GM12892 (cell line): ENCODE measurements at regions not wholly inside any gene's neighbourhood (a gene's known extent, or its start where the extent isn't known, plus 50 kb on each side); places are given as distances from the start of the nearest gene placed in this dataset.

Source experiments
- DNase-seq: peaks from one replicate; pipeline ENCODE4 v3.0.0; 2011; ENCODE audit not compliant: insufficient read length
- FAIRE-seq: peaks from 2 replicates; lab custom pipeline; 2011; peaks lifted over from hg19 to GRCh38; lab: Jason Lieb, UNC
- POLR2A ChIP-seq: IDR thresholded peaks from 2 replicates; pipeline ENCODE4 v1.6.1; 2011; ENCODE audit warnings: low read depth, low read length, control low read depth
- POLR2AphosphoS5 ChIP-seq: IDR thresholded peaks from 2 replicates; pipeline ENCODE4 v1.6.1; 2011; ENCODE audit warnings: low read depth, low read length, control low read depth
- TAF1 ChIP-seq: IDR thresholded peaks from 2 replicates; pipeline ENCODE4 v1.6.1; 2011; ENCODE audit warnings: low read depth, mild to moderate bottlenecking, control low read depth, low read length, borderline replicate concordance

DNA sequence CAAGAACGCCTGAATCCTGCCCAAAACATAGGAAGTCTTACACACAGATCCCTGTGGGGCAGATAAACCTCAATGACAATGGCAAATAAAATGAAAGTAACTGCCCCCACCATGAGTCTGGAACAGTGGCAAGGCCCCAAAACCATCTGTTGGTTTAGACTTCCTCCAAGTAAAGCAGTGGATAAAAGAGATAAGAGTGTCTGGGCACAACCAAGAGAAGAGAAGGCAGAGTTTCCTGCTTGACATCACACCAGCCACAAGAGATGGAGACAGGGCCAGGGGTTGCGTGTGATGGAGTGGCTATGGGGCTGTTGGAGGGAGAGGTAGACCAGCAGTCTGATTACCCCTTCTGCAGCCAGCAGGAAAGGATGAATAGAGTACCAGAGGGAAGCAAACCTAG lies 212.1 kb upstream of the POU3F3 start:
- DNase-seq (no peak), FAIRE-seq (no peak)
- no peak for TF ChIP-seq POLR2A
- TF ChIP-seq TAF1, result no peak
- no peak for TF ChIP-seq POLR2AphosphoS5

DNA sequence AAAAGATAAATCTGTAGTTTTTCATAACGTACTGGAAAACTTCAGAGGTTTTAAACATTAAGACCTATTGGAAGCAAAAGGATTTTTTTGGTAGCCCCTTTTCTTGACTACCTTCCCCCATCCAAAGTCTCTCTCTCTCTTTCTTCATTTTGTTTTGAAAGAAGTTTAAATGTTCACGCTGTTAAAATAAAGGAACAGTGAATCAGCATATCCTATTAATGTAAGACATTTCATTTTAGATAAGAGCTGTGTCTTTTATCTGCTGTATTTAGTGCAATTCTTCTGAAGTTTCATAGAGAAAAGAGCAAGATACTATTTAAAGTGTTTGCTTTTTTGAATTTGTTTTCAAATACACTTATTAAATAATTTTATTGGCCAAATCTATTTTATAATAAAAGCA lies 205.5 kb upstream of the POU3F3 start:
- DNase-seq, result no peak
- no peak for FAIRE-seq
- TF ChIP-seq POLR2AphosphoS5 (no peak), POLR2A (no peak), TAF1 (no peak)

DNA sequence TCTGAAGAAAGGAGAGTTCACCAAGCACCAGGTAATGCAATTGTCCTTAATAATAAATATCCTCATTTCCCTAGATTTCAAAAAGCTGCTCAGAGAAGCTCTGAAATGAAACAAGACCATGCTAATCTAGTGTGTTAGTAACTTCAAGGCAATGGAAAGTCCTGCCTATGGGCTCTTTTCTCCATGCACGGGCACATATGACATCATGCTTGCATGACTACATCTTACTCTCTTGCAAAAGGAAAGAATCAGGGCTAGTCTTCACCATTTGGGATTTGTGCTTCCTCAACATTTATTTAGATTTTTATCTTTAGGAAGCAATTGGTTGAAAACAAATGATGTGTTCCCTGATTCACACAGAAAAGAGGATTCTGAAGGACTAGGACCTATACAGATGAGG lies 204.0 kb upstream of the POU3F3 start:
- no peak for DNase-seq
- no peak for FAIRE-seq
- TF ChIP-seq POLR2AphosphoS5 (no peak), TAF1 (no peak), POLR2A (no peak)

DNA sequence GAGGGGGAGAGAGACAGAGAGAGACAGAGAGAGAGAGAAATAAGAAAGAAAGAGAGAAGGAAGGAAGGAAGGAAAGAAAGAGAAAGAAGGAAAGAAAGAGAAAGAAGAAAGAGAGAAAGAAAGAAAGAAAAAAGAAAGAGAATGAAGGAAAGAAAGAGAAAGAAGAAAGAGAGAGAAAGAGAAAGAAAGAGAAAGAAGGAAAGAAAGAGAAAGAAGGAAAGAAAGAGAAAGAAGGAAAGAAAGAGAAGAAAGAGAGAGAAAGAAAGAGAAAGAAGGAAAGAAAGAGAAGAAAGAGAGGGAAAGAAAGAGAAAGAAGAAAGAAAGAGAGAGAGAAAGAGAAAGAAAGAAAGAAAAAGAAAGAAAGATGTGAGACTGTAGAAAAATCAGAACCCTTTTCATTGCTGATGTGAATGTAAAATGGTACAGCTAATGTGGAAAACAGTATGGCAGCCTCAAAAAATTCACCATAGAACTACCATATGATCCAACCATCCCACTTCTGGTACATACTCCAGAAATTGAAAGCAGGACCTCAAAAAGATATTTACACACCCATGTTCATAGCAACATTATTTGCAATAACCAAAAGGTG lies 203.4 kb upstream of the POU3F3 start:
- DNase-seq (no peak), FAIRE-seq (no peak)
- no peak for TF ChIP-seq POLR2A
- TF ChIP-seq POLR2AphosphoS5, result no peak
- no peak for TF ChIP-seq TAF1

DNA sequence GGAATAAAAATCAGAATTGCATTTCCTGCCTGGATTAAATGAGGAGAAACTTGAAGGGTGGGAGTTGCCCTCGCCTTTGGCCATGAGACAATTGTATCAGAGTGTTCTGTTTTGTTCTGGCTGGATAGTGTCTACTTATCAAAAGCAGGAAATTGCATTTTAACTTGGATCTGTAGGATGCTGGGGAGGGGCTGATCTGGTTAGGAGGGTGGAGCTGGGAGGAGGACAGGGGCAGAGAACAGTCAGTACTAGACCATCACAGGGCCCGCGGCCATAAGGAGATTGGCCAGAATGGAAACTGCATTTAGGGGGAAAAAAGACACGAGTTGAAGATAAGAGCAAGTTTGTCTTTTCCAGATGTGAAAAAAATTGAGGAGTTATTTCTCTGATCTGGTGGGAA lies 199.1 kb upstream of the POU3F3 start:
- TF ChIP-seq POLR2AphosphoS5, result no peak
- no peak for TF ChIP-seq POLR2A
- no peak for TF ChIP-seq TAF1
- no peak for FAIRE-seq
- no peak for DNase-seq

DNA sequence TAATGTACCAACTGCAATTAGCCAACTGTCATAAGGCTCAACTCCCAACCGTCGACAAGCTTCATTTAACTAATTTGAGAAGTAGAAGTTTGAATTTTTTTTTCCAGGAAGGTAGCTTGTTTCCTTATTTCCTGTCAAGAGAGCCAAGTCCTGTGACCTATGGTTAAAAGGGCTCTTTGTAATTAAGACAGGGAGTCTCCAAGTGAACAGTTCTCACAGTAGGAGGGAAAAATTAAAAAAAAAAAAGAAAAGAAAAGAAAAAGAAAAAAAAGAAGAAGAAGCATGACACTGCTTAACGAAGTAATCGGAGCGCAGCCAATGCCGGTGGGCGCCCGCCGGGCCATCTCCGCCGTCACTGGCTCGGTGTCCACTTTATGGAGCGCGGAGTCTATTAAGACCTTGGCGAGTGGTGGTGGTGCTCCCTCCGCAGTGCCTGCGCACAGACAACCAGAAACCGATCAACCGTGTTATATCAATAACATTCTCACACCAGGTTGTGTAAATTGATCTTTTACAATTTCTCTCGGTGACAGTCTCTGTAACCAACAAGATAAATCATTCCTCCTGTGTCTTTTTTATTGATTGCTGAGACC lies 197.2 kb upstream of the POU3F3 start:
- DNase-seq (no peak), FAIRE-seq (no peak)
- TF ChIP-seq TAF1 (no peak), POLR2A (no peak), POLR2AphosphoS5 (no peak)

DNA sequence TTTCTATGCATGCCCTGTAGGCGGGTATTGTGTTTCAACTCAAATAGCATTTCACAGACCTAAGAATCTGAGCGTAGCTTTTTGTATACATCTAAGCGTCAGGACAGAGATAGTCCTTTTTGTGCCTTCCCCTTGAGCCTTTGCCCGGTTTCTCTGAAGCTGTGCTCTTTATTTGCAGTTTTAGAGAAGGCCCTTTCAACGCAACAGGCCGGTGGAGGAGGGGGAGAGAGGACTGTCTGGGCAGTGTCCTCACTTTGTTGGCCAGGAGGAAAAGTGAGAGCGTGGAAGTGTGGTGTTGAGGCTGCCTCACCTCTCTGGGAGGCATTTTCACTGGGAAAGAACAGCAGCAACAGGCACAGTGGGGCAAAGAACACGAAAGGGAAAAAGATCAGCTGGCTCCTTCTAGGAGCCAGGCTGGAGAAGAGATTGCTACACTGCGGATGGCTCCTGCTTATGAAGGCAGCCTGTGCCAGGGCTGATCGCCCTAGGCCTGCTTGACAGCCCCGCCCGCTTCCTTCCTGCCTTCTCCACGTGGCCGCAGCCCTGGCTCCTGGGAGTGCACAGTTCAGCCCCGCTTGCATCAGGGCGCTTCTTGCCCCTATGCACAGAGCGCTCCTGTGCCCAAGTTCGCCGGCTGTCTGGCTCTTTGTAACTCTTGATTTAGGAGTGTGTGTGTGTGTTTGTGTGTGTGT lies 195.6 kb upstream of the POU3F3 start:
- DNase-seq, result no peak
- no peak for TF ChIP-seq POLR2A
- no peak for TF ChIP-seq POLR2AphosphoS5
- TF ChIP-seq TAF1, result no peak
- no peak for FAIRE-seq

DNA sequence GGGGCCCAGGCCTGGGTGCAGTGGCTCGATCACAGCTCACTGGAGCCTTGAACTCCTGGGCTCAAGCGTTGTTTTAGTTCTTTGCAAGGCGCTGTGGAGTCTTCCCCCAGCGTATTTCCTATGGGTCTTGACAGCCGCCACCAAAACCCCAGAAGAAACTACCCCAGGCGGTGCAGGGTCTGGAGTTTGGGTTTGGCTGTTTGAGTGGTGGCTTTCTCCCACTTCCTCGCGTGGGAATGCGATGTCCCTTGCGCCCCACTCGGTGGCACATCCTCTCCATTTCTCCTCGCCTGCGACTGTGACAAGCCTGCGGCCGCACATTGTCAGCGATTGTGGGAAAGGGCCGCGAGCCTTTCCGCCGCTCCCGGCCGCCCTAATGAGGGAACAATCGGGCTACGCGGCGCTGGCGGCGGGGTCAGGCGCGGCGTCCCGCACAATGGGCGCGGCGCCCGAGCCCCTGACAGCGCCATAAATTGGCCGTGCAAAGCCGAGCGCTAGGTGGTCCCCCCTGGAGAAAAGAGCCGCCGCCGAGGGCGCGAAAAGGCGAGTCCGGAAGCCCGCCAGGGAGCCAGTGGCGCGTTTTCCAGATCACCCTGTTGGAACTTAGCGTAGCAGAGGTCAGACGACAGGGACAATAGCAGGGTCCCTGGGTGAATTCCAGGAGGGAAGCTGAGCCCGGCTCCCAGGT lies 194.9 kb upstream of the POU3F3 start:
- FAIRE-seq (no peak), DNase-seq (no peak)
- no peak for TF ChIP-seq POLR2A

DNA sequence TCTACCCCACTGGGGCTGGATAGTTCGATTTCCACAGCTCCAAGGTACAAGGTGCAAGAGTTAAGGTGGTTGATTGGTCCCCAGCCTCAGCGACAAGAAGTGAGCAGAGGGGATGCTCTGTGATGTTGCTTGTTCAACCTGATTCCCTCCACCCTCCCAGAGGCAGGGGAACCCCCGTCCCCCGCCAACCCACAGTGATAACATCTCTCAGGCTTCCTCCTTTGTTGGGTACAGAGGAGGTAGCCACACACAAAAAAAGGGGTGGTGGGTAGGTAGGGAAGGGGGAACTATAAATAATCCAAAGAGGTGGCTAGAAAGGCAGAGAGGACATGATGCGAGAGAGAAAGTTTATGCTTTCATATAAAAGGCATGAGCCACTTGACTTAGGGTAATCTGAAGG lies 192.9 kb upstream of the POU3F3 start:
- no peak for FAIRE-seq
- no peak for TF ChIP-seq TAF1
- no peak for TF ChIP-seq POLR2A
- no peak for TF ChIP-seq POLR2AphosphoS5
- no peak for DNase-seq

DNA sequence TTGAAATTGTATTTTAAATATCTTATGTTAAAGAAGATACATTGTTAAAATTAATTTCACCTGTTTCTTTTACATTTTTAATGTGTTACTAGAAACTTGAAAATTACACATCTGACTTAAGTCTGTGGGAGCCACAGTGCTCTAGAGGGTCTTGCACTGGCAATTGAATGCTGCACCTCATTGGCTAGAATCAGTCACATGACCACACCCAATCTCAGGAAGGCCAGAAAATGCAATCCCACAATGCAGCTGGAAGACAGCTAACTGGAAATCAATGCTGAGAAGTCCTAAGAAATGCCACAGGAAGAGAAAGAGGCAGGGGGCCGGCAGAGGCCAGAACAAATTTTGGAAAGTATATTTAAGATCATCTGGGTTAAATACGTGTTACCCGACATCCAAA lies 189.2 kb upstream of the POU3F3 start:
- FAIRE-seq (no peak), DNase-seq (no peak)

DNA sequence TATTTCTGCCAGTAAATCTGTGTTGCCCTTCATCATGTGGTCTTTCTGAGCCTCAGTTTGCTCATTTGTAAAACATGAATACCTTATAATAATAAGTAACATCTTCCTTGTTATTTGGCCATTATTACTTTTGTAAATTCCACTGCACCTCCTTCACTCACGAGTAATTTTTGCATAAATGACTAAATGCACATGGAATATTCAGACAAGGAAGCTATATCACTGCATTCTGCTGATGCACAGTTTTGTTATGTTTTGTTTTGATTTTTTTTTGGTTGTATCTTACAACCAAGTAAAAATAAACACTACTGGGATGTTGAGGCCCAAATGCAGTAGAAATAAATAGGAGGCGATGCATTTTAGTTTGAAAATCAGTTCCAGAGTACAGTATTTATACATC lies 185.3 kb upstream of the POU3F3 start:
- no peak for FAIRE-seq
- DNase-seq, result no peak
- no peak for TF ChIP-seq POLR2AphosphoS5

More for the DNA sequence above, 189.2 kb upstream of the POU3F3 start:
- TF ChIP-seq POLR2A (no peak), POLR2AphosphoS5 (no peak), TAF1 (no peak)

DNA sequence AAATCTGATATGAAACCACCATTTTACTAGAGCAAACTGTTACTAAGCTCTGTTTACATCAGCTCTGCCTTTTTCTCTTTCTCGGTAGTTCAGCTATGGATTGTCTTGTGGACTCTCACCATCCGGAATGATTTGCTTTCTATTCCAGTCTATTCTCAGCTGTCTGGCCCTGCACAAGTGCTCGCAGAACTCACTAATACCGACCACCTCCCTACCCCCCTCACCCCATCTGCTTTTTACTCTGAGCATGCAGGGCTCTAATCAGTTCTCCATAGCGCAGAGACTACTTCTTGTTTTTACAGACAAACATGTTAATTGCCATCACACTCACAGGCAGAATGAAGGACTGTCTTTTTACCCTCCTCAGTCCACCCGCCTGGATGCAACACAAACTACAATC lies 180.7 kb upstream of the POU3F3 start:
- TF ChIP-seq POLR2A (no peak), POLR2AphosphoS5 (no peak), TAF1 (no peak)
- no peak for FAIRE-seq
- no peak for DNase-seq
